Osteoblast (primary cell): ENCODE measurements at regions not wholly inside any gene's neighbourhood (a gene's known extent, or its start where the extent isn't known, plus 50 kb on each side); places are given as distances from the start of the nearest gene placed in this dataset.

Experiments used
- DNase-seq: peaks from one replicate; pipeline ENCODE4 v3.0.0; 2011; ENCODE audit warnings: low spot score, mixed read lengths; ENCODE audit not compliant: insufficient read length; ENCODE audit errors: missing footprints
- H2AFZ ChIP-seq: 2 replicates; pipeline ENCODE4 v1.6.0; 2011; ENCODE audit warnings: mild to moderate bottlenecking, low read length
- H3K27ac ChIP-seq: 2 replicates; pipeline ENCODE4 v1.5.1; 2011; ENCODE audit warnings: mild to moderate bottlenecking, low read depth, low read length, moderate library complexity
- H3K27me3 ChIP-seq: 2 replicates; pipeline ENCODE4 v1.6.0; 2012; ENCODE audit warnings: mild to moderate bottlenecking, control low read depth, inconsistent platforms, low read length, moderate library complexity; ENCODE audit not compliant: insufficient read depth
- H3K36me3 ChIP-seq: 2 replicates; pipeline ENCODE4 v1.5.1; 2011; ENCODE audit warnings: mild to moderate bottlenecking, low read length, control low read depth, moderate library complexity; ENCODE audit not compliant: insufficient read depth
- H3K4me1 ChIP-seq: 2 replicates; pipeline ENCODE4 v1.5.1; 2011; ENCODE audit warnings: mild to moderate bottlenecking, low read length, control low read depth, moderate library complexity; ENCODE audit not compliant: insufficient read depth
- H3K4me2 ChIP-seq: 2 replicates; pipeline ENCODE4 v1.6.0; 2011; ENCODE audit warnings: mild to moderate bottlenecking, low read length; ENCODE audit not compliant: insufficient read depth
- H3K4me3 ChIP-seq: fragments of 200-600 bp; sonication (generic); 3 replicates; pipeline ENCODE4 v1.5.1; 2012; ENCODE audit warnings: mild to moderate bottlenecking, low read length, inconsistent platforms; ENCODE audit not compliant: insufficient read depth
- H3K79me2 ChIP-seq: 2 replicates; pipeline ENCODE4 v1.6.0; 2012; ENCODE audit warnings: mild to moderate bottlenecking, low read length, control low read depth, inconsistent platforms; ENCODE audit not compliant: insufficient read depth
- H3K9me3 ChIP-seq: 2 replicates; pipeline ENCODE4 v1.5.1; 2011; ENCODE audit warnings: low read depth, low read length, control low read depth
- H4K20me1 ChIP-seq: 2 replicates; pipeline ENCODE4 v1.6.0; 2012; ENCODE audit warnings: mild to moderate bottlenecking, low read length, control low read depth; ENCODE audit not compliant: insufficient read depth
- CTCF ChIP-seq: IDR thresholded peaks from 2 replicates; pipeline ENCODE4 v1.5.1; 2011; ENCODE audit warnings: mild to moderate bottlenecking, low read depth, low read length, moderate library complexity; ENCODE audit errors: extremely low read depth

GRCh38 chr2:217016796-217017419, 157.0 kb upstream of the TNP1 start:
- H3K79me2 ChIP-seq, result no peaks in the 10 kb centered on the region
- H3K27ac ChIP-seq, result no peak overlapping the region
- TF ChIP-seq CTCF, result no peak
- H3K9me3 ChIP-seq, result no peaks in the 10 kb centered on the region
- no peak overlapping the region for H2AFZ ChIP-seq
- no peak overlapping the region for H3K4me2 ChIP-seq
- peaks cover 15% of the 10 kb centered on the region for H3K27me3 ChIP-seq
- H3K4me3 ChIP-seq, result no peak overlapping the region
- DNase-seq, result no peak
- H3K36me3 ChIP-seq, result no peaks in the 10 kb centered on the region
- H4K20me1 ChIP-seq, result no peaks in the 10 kb centered on the region
- H3K4me1 ChIP-seq, result no peaks in the 10 kb centered on the region

- TF ChIP-seq CTCF, result no peak
- no peak overlapping the region for H3K27ac ChIP-seq
Observed at GRCh38 chr2:217014328-217015105, 154.7 kb upstream of the TNP1 start.

GRCh38 chr2:217013926-217014325, 154.1 kb upstream of the TNP1 start:
- no peaks in the 10 kb centered on the region for H4K20me1 ChIP-seq
- DNase-seq, result no peak

More at GRCh38 chr2:217014328-217015105, 154.7 kb upstream of the TNP1 start:
- no peak for DNase-seq
- no peak overlapping the region for H2AFZ ChIP-seq
- no peaks in the 10 kb centered on the region for H3K4me1 ChIP-seq
- H4K20me1 ChIP-seq, result no peaks in the 10 kb centered on the region
- peaks cover 15% of the 10 kb centered on the region for H3K27me3 ChIP-seq
- no peaks in the 10 kb centered on the region for H3K36me3 ChIP-seq
- H3K4me3 ChIP-seq, result no peak overlapping the region
- no peaks in the 10 kb centered on the region for H3K79me2 ChIP-seq
- H3K9me3 ChIP-seq, result no peaks in the 10 kb centered on the region
- H3K4me2 ChIP-seq, result no peak overlapping the region

More at GRCh38 chr2:217013926-217014325, 154.1 kb upstream of the TNP1 start:
- Histone ChIP-seq H3K36me3 (no peaks in the 10 kb centered on the region), H3K4me1 (no peaks in the 10 kb centered on the region), H3K4me2 (no peak overlapping the region), H2AFZ (no peak overlapping the region), H3K27ac (no peak overlapping the region), H3K27me3 (peaks cover 15% of the 10 kb centered on the region), H3K4me3 (no peak overlapping the region), H3K79me2 (no peaks in the 10 kb centered on the region), H3K9me3 (no peaks in the 10 kb centered on the region)
- no peak for TF ChIP-seq CTCF
